Vagina (tissue), 2 donors: ENCODE measurements at regions not wholly inside any gene's neighbourhood (a gene's known extent, or its start where the extent isn't known, plus 50 kb on each side); places are given as distances from the start of the nearest gene placed in this dataset.

ENCODE experiments used
- CTCF ChIP-seq, 3 experiments: fragments of 450-650 bp in 2 of 3; fragments of 200-600 bp in 1 of 3; sonication (generic) in 1 of 3; IDR thresholded peaks; one replicate each; pipeline ENCODE4 v1.5.1; 2017 to 2019; ENCODE audit warnings: antibody characterized with exemption in 3 of 3, mild to moderate bottlenecking in 2 of 3, moderate library complexity in 2 of 3
- POLR2A ChIP-seq, 2 donors: fragments of 450-650 bp; IDR thresholded peaks; one replicate each; pipeline ENCODE4 v1.6.1; 2017; ENCODE audit warnings: antibody characterized with exemption in 2 of 2, mild to moderate bottlenecking in 2 of 2, moderate library complexity in 2 of 2
- POLR2AphosphoS5 ChIP-seq, 2 donors: sonication (generic); formaldehyde crosslinking; IDR thresholded peaks; one replicate each; pipeline ENCODE4 v1.9.0; 2017; ENCODE audit warnings: antibody characterized with exemption in 2 of 2, mild to moderate bottlenecking in 2 of 2, low read depth in 1 of 2; ENCODE audit not compliant: insufficient read depth in 1 of 2

- TF ChIP-seq POLR2A (IDR thresholded peaks at IDR 0.05): no peak
- no peak for TF ChIP-seq CTCF (IDR thresholded peaks at IDR 0.05)
- no peak for TF ChIP-seq POLR2AphosphoS5 (IDR thresholded peaks at IDR 0.05; ENCODE audit: insufficient read depth in 1 of 2, low read depth in 1 of 2)
Measured at GRCh38 chr13:67769063-67769986, 539.2 kb upstream of the PCDH9 start.
